ENCODE measurements at regions not wholly inside any gene's neighbourhood (a gene's known extent, or its start where the extent isn't known, plus 50 kb on each side); places are given as distances from the start of the nearest gene placed in this dataset.
"Not testable (repeated sequence)": the region's sequence is repeated elsewhere in the genome, so short reads cannot be mapped to it uniquely, and the experiment has no call there.

- DNase-seq, result not testable (repeated sequence)
Observed at GRCh38 chr1:121052081-121052660, 132.0 kb downstream of the FAM72B start.

DNA sequence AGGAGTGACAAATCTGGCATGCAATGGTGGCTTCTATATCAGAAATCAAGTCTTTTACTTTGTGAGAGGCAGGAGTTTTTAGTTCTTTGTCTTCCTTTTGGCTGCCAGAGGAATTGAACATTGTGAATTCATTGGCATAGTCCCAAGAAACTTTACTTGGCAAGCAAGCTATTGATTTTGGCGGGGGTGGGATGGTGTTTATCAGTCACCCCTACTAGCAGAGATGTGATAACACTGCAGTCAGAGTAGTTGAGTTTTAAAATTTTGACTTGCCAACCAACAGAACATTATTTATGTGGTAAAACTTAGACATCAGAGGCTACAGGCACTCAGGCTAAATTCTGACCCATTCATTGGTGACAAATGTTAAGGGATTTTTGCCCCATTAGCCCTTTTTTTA lies 129.2 kb downstream of the FAM72B start:
- not testable (repeated sequence) for DNase-seq

- DNase-seq, result not testable (repeated sequence)
Observed at GRCh38 chr1:121066925-121067324, 117.2 kb downstream of the FAM72B start.

- not testable (repeated sequence) for DNase-seq
Observed at GRCh38 chr1:121068738-121069499, 115.2 kb downstream of the FAM72B start.

DNA sequence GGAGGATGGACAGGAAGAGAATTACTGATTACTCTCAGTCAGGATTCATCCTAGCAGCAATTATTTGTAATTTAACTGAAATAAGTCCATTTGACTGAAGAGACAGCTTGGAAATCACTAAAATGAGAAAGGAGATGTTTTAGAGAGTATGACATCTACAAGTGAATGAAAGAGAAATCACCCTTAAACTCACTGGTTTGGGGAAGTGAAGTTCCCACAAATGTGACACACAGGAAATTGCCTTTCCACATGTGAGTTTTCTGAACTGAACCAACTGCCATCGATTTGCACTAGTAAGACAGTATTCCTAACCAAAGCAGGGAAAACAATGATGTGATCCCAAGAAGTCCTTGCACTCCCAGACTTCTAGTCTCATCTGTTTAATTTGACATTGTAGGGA lies 110.3 kb downstream of the FAM72B start:
- not testable (repeated sequence) for DNase-seq

DNA sequence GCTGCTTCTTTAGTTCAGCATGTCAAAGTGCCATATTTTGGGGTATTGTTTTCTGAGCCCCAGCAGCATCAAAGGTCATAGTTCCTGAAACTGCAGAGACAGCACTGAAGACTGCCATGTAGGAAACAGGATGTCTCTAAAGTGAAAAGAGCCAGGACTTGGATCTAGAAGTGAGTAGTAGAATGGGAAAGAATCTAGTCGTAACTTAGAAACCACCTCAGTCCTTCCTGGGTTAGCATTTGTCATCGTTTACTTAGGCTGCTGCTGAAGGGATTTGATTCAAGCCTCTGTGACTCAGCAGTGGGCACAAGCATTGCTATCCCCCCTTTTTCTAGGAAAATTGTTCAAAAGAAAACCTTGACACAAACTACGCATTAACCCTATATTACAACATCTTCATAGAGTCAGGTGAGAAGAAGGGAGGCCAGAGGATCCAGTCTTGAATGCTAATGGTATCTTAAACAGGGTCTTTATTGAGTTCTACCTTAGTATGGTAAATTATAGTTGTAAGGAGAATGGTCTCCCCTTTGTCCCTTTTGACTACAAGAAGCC lies 108.8 kb downstream of the FAM72B start:
- not testable (repeated sequence) for DNase-seq

- DNase-seq, result not testable (repeated sequence)
Observed at GRCh38 chr1:121076674-121077073, 107.5 kb downstream of the FAM72B start.

- not testable (repeated sequence) for DNase-seq
Observed at GRCh38 chr1:121079655-121080054, 104.5 kb downstream of the FAM72B start.

GRCh38 chr1:121080197-121080903 lies 103.8 kb downstream of the FAM72B start:
- not testable (repeated sequence) for DNase-seq

GRCh38 chr1:121080904-121081264 lies 103.3 kb downstream of the FAM72B start:
- DNase-seq, result not testable (repeated sequence)

DNA sequence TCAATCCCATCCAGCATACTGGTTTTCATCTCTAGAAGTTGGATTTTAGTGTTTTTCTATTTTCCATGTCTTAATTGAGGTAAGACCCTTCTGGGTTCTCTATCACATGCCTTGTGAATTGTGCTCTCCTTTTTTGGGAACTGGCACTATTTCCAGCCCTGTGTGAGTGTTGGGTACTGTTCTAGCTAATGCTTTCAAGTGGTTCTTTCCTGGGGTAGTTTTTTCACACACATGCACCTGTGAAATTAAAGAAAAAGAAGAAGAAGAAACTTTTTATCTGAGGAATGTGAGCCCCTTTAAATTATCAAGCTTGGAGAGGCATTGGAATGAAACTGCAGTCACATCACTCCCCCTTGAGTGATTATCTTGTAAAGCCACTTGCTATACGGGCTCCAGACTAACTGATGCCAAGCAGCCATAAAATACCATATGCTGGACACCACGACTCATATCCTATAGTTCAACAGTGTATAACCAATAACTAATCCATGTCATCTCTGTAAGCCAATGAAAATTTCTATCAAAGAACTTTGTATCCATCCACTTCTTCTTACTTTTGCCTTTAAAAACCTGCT lies 102.4 kb downstream of the FAM72B start:
- not testable (repeated sequence) for DNase-seq

DNA sequence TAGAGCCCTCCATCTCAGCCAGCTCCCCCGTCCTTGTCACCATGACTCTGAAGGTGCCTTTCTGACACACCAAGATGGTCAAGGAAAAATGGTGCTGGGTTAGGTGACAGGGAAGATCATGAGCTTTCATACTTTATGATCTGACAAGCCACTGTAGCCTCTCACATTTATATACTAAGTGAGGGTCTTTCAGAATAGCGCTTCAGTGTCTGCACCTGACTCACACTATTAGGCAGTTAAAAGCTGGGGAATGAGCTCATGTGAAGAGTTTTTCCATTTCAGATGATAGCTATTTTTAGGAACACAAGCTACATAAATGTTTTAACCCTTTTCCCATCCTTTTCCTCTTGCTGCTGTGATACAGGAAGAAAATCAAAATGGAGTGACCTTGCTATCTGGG lies 101.1 kb downstream of the FAM72B start:
- DNase-seq, result not testable (repeated sequence)

DNA sequence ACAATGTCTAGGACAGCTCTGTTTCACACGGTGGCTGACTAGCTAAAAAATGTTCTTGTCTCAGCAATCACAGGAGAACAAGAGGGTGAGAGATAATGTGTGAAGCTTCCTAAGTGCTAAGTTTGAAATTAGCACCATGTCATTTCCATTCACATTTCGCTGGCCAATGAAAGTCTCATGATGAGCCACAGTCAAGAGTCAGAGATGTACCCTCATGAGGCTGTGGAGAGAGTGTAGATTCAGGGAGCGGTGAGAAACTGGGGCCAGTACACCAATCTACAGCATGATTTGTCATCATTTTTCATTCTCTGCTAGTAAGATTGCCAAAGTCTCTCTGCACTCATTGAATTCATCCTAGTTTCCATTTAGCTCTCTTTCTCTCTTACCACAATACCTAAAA lies 97.9 kb downstream of the FAM72B start:
- DNase-seq, result not testable (repeated sequence)

DNA sequence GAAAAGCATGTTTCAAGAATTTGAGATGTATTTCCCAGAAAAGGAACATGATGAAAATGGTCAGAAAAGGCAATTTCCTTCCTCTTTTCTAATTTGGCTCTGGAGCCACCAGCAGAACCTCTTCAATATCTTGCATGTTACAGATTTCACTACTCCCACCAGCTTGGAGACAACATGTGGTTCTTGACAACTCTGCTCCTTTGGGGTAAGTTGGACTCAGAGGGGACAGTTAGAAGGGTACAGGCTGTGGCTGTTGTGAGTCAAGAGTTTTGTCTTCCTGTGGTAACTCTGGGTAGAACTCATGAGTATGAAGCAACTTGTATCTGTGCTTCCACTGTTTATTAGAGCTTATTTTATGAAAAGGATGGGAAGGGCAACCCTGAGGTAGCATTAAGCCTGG lies 96.9 kb downstream of the FAM72B start:
- not testable (repeated sequence) for DNase-seq

GRCh38 chr1:121088568-121088967 lies 95.6 kb downstream of the FAM72B start:
- not testable (repeated sequence) for DNase-seq

DNA sequence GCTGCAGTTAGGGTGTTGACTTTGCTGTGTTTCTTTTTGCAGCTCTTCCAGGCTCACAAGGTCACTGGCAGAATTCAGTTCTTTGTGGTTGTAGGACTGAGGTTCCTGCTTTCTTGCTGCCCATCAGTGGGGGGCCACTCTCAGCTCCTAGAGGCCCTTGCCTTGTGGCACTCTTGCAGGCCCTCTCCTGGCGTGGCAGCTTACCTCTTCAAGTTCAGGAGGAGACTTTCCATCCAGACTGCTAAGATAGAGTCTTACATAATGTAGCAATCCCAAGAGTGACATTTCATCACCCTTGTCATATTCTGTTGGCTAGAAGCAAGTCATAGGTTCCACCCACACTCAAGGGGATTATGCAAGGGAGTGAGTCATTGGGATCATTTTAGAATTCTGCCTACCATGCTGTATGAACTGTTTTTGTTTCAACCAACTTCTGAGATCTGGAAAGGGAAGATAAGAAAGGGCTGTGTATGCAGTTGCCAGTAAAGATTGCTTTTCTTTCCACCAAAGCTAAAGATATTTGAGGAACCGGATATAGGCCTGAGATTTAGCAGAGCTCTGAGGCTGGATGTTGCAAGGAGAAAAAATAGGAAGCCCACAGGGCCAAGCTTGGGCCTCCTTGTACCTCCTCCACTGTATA lies 91.7 kb downstream of the FAM72B start:
- not testable (repeated sequence) for DNase-seq

- DNase-seq, result not testable (repeated sequence)
Observed at GRCh38 chr1:121095014-121095413, 89.1 kb downstream of the FAM72B start.

GRCh38 chr1:121097127-121097866 lies 86.8 kb downstream of the FAM72B start:
- peak; percentile 63 for DNase-seq

DNA sequence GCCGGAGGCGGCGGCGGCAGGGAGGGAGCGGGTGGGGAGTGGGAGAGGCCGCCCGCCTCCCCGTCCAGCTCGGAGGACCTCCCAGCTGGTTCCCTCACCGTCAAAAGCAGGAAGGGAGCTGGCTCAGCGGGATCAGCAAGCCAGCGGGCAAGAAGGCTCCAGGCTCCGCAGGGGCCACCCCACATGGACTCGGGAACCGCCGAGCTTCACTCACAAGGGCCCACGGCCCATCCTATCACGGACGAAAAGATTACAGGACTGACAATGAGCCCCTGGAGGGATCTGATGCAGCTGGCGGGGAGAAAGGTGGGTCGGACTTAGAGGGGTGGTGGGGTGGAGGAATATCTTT lies 86.3 kb downstream of the FAM72B start:
- peak; percentile 30 for DNase-seq

DNA sequence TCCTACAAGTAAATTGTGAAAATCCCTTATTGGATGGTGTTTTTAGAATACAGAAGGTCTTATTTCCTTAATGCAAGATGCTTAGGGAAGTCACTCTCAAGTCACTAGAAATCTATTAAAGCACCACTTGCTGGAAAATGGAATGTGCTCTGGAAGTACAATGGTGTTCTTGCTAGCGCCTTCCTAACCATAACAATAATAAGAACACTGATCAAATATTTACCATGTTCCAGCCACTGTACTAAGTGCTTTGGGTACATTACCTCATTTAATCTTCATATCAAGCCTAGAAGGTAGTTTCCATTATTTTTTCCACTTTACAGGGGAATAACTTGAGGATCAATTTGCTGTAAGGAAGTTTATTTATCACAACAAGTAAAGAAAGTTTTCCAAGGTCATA lies 75.1 kb downstream of the FAM72B start:
- not testable (repeated sequence) for DNase-seq

DNA sequence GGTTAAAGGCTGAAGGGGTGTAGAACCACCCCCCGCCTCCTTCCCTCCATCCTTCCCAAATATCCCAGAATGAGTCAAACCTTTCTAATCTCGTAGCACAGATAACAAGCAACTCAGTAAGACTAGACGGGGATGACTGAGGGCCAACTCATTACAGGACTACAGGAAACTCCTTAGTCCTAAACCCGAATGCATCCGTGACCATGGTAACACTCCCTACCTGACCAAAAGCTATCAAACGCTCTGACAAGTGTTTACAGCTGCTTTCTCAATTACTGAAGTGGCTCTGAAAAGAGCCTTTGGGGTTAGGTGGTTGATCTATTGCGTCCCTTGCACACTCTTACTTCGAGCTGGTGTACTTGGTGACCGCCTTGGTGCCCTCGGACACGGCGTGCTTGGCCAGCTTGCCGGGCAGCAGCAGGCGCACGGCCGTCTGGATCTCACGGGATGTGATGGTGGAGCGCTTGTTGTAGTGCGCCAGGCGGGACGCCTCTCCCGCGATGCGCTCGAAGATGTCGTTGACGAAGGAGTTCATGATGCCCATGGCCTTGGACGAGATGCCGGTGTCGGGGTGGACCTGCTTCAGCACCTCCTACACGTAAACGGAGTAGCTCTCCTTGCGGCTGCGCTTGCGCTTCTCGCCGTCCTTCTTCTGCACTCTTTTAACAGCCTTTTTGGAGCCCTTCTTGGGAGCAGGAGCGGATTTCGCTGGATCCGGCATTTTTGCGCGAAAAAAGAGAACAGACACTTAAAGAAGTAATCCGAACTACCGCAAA lies 67.4 kb downstream of the FAM72B start:
- peak; percentile 4 for DNase-seq
